ENCODE measurements at regions not wholly inside any gene's neighbourhood (a gene's known extent, or its start where the extent isn't known, plus 50 kb on each side); places are given as distances from the start of the nearest gene placed in this dataset.

GRCh38 chr7:26560526-26561256 lies 269.0 kb downstream of the SNX10 start:
- peak; percentile 54 for DNase-seq

GRCh38 chr7:26562841-26563240 lies 271.2 kb downstream of the SNX10 start:
- DNase-seq: no peak

GRCh38 chr7:26563406-26563805 lies 271.7 kb downstream of the SNX10 start:
- no peak for DNase-seq

GRCh38 chr7:26567266-26567665 lies 275.6 kb downstream of the SNX10 start:
- DNase-seq: no peak

GRCh38 chr7:26574476-26574875 lies 282.8 kb downstream of the SNX10 start:
- DNase-seq: no peak

GRCh38 chr7:26580064-26580591 lies 284.3 kb downstream of the SKAP2 start:
- no peak for DNase-seq

- no peak for DNase-seq
These were observed 283.7 kb downstream of the SKAP2 start for GRCh38 chr7:26580711-26581110.

GRCh38 chr7:26583094-26583648 lies 281.2 kb downstream of the SKAP2 start:
- peak; percentile 88 for DNase-seq

- DNase-seq: peak; percentile 44
These were observed 280.1 kb downstream of the SKAP2 start for GRCh38 chr7:26584326-26584725.

- peak; percentile 98 for DNase-seq
These were observed 279.3 kb downstream of the SKAP2 start for GRCh38 chr7:26584987-26585665.

GRCh38 chr7:26587536-26587935 lies 276.9 kb downstream of the SKAP2 start:
- no peak for DNase-seq

- peak; percentile 65 for DNase-seq
These were observed 275.9 kb downstream of the SKAP2 start for GRCh38 chr7:26588511-26588910.

- DNase-seq: no peak
These were observed 273.7 kb downstream of the SKAP2 start for GRCh38 chr7:26590709-26591108.

GRCh38 chr7:26592011-26592410 lies 272.4 kb downstream of the SKAP2 start:
- no peak for DNase-seq

GRCh38 chr7:26593393-26593792 lies 271.0 kb downstream of the SKAP2 start:
- no peak for DNase-seq

- no peak for DNase-seq
These were observed 270.5 kb downstream of the SKAP2 start for GRCh38 chr7:26593896-26594295.

- DNase-seq: no peak
These were observed 269.8 kb downstream of the SKAP2 start for GRCh38 chr7:26594553-26594952.

- no peak for DNase-seq
These were observed 265.5 kb downstream of the SKAP2 start for GRCh38 chr7:26598867-26599266.

GRCh38 chr7:26599982-26600381 lies 264.4 kb downstream of the SKAP2 start:
- DNase-seq: no peak

GRCh38 chr7:26600411-26600810 lies 264.0 kb downstream of the SKAP2 start:
- DNase-seq: no peak

GRCh38 chr7:26603631-26604030 lies 260.8 kb downstream of the SKAP2 start:
- peak; percentile 45 for DNase-seq

- no peak for DNase-seq
These were observed 256.0 kb downstream of the SKAP2 start for GRCh38 chr7:26608402-26608801.

- peak; percentile 55 for DNase-seq
These were observed 255.3 kb downstream of the SKAP2 start for GRCh38 chr7:26609082-26609481.

GRCh38 chr7:26609532-26609931 lies 254.9 kb downstream of the SKAP2 start:
- peak; percentile 51 for DNase-seq

Data from NCI-H146 (cell line).